Tibial nerve (tissue), 4 donors: ENCODE measurements at regions not wholly inside any gene's neighbourhood (a gene's known extent, or its start where the extent isn't known, plus 50 kb on each side); places are given as distances from the start of the nearest gene placed in this dataset.

Experiments used
- DNase-seq, 2 donors: peaks; one replicate each; pipeline ENCODE4 v3.0.0-alpha.2; 2019; ENCODE audit warnings: low spot score in 2 of 2
- H3K27ac ChIP-seq, 4 donors: fragments of 200-600 bp; sonication (generic) in 3 of 4; one replicate each; pipeline ENCODE4 v1.5.1; 2017 to 2019; ENCODE audit warnings: mild to moderate bottlenecking in 1 of 4
- H3K27me3 ChIP-seq, 2 donors: fragments of 200-600 bp; sonication (generic) in 1 of 2; one replicate each; pipeline versions ENCODE4 v1.5.1 to v1.6.0; 2017 to 2019
- H3K36me3 ChIP-seq, 3 donors: fragments of 200-600 bp; sonication (generic); one replicate each; pipeline ENCODE4 v1.5.1; 2018 to 2019
- H3K4me1 ChIP-seq, 4 donors: fragments of 200-600 bp; sonication (generic) in 3 of 4; one replicate each; pipeline ENCODE4 v1.5.1; 2017 to 2019
- H3K4me3 ChIP-seq, 4 donors: fragments of 200-600 bp; sonication (generic) in 3 of 4; one replicate each; pipeline ENCODE4 v1.5.1; 2017 to 2019; ENCODE audit warnings: mild to moderate bottlenecking in 1 of 4, moderate library complexity in 1 of 4
- H3K9me3 ChIP-seq, 4 donors: fragments of 200-600 bp; sonication (generic) in 3 of 4; one replicate each; pipeline ENCODE4 v1.5.1; 2017 to 2019
- EP300 ChIP-seq, 2 donors: sonication (generic); formaldehyde crosslinking; IDR thresholded peaks; one replicate each; pipeline ENCODE4 v1.6.1; 2017; ENCODE audit warnings: antibody characterized with exemption in 2 of 2, mild to moderate bottlenecking in 1 of 2
- POLR2A ChIP-seq, 2 donors: fragments of 450-650 bp; IDR thresholded peaks; one replicate each; pipeline ENCODE4 v1.6.1; 2017; ENCODE audit warnings: antibody characterized with exemption in 2 of 2, mild to moderate bottlenecking in 2 of 2, moderate library complexity in 2 of 2
- WGBS, 2 donors: methylation state at CpG; one replicate each; pipeline ENCODE4 v1.1.5; 2018; 5-methylcytosine and 5-hydroxymethylcytosine counted together
- TF ChIP-seq, protein P1 (sequence below), 5 experiments: fragments of 200-600 bp in 3 of 5; fragments of 450-650 bp in 2 of 5; sonication (generic) in 3 of 5; IDR thresholded peaks; one replicate each; pipeline ENCODE4 v1.5.1; 2016 to 2019; ENCODE audit warnings: antibody characterized with exemption in 5 of 5, mild to moderate bottlenecking in 3 of 5, moderate library complexity in 2 of 5

DNA sequence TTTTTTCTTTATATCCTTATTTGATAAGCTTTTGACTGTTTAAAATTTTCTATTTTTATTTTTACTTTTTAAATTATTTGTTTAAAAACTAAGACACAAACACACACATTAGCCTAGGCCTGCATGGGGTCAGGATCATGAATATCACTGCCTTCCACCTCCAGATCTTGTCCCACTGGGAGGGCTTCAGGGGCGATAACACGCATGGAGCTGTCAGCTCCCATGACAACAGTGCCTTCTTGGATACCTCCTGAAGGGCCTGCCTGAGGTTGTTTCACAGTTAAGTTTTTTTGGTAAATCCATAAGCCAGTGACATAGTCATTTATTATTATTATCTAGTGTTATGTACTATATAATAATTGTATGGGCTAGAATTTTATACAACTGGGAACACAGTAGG lies 85.4 kb upstream of the FAT1 start:
- no peak for DNase-seq
- WGBS, 2 donors: 78 to 89% methylated on average over 2 of the region's 2 CpGs
- H3K27me3 ChIP-seq: no peaks in the 10 kb centered on the region
- no peak overlapping the region for H3K4me3 ChIP-seq
- H3K9me3 ChIP-seq: peaks cover 0 to 9% (median 0%) of the 10 kb centered on the region in 4 donors
- no peak overlapping the region for H3K27ac ChIP-seq
- H3K36me3 ChIP-seq: no peaks in the 10 kb centered on the region
- TF ChIP-seq, protein P1, sequence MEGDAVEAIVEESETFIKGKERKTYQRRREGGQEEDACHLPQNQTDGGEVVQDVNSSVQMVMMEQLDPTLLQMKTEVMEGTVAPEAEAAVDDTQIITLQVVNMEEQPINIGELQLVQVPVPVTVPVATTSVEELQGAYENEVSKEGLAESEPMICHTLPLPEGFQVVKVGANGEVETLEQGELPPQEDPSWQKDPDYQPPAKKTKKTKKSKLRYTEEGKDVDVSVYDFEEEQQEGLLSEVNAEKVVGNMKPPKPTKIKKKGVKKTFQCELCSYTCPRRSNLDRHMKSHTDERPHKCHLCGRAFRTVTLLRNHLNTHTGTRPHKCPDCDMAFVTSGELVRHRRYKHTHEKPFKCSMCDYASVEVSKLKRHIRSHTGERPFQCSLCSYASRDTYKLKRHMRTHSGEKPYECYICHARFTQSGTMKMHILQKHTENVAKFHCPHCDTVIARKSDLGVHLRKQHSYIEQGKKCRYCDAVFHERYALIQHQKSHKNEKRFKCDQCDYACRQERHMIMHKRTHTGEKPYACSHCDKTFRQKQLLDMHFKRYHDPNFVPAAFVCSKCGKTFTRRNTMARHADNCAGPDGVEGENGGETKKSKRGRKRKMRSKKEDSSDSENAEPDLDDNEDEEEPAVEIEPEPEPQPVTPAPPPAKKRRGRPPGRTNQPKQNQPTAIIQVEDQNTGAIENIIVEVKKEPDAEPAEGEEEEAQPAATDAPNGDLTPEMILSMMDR (IDR thresholded peaks at IDR 0.05): no peak
- TF ChIP-seq POLR2A (IDR thresholded peaks at IDR 0.05) (no peak), EP300 (IDR thresholded peaks at IDR 0.05) (no peak)
- H3K4me1 ChIP-seq: no peaks in the 10 kb centered on the region

DNA sequence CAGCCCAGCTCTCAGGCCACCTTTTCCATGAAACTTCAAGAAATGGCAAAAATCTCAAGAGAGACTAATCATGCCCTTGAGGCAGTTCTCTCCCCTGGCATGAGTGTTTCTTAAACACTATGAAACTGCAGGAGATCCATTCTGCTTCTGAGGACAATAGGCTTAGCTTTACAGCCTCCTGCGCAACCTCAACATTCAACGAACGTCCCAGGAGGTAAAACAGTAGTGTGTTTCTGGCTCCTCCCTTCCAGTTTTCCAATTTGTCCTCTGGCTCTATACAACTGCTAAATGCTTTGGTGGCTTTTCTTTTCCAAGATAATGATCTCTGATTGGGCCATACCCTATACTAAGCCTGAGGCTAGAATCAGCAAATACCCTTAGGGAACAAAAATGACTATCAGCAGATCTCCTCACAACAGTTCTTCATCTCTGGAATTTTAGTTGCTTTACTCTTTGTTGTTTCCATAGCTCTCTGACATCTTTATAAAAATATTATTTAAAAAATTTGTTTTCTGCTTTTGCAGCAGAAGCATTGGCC lies 87.0 kb upstream of the FAT1 start:
- H3K27me3 ChIP-seq: no peaks in the 10 kb centered on the region
- H3K4me1 ChIP-seq: no peaks in the 10 kb centered on the region
- no peak overlapping the region for H3K4me3 ChIP-seq
- DNase-seq: no peak
- H3K9me3 ChIP-seq: peaks cover 0 to 9% (median 0%) of the 10 kb centered on the region in 4 donors
- TF ChIP-seq, protein P1 (IDR thresholded peaks at IDR 0.05): no peak
- no peak for TF ChIP-seq POLR2A (IDR thresholded peaks at IDR 0.05)
- no peak for TF ChIP-seq EP300 (IDR thresholded peaks at IDR 0.05)
- 60 to 74% methylated on average over 3 of the region's 3 CpGs for WGBS, 2 donors
- H3K27ac ChIP-seq: no peak overlapping the region
- H3K36me3 ChIP-seq: no peaks in the 10 kb centered on the region

DNA sequence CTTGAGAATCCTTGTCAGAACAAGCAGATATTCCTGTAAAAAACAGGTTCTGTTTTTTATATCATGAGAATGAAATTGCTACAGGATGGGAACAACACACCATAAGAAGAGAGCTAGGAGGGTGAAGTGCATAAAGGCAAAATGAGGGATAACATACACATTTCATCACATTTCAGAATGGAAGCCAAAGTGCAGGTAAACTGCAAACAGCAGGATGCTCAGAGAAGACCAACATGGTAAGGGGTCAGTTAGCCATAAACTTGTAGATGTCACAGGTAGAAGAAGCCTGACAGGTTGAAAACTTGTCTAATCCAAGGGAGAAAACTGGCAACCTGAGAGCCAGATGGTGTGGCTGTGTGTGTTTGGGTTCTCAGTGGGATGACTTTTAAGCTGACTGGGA lies 88.9 kb upstream of the FAT1 start:
- TF ChIP-seq, protein P1 (IDR thresholded peaks at IDR 0.05): no peak
- no peak for TF ChIP-seq EP300 (IDR thresholded peaks at IDR 0.05)
- TF ChIP-seq POLR2A (IDR thresholded peaks at IDR 0.05): no peak
- Histone ChIP-seq H3K27me3 (no peaks in the 10 kb centered on the region), H3K9me3 (peaks cover 0 to 9% (median 0%) of the 10 kb centered on the region in 4 donors), H3K36me3 (no peaks in the 10 kb centered on the region), H3K4me3 (no peak overlapping the region), H3K4me1 (no peaks in the 10 kb centered on the region), H3K27ac (no peak overlapping the region)
- no peak for DNase-seq

DNA sequence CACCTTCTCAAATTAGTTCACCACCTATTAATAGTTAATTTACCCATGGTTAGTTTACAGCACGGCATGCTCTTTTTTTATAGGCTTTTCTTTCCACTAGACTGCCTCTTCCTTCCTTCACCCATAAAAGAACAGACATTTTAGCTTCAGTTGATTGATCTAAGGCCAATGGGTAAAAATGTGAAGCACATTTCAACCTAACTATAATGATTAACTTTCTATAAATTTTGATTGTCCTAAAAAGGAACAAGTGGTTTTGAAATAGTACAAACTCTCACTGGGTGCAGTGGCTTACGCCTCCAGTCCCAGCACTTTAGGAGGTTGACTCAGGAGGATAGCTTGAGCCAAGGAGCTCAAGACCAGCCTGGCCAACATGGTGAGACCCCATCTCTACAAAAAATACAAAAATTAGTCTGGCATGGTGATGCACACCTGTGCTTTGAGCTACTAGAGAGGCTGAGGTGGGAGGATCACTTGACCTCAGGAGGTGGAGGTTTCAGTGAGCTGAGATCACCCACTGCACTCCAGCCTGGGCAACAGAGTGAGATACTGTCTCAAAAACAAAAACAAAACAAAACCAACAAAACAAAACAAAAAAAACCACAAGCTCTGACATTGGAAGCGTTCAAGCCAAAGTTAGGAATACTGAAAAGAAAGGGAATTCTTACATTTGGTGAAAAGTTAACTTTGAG lies 89.9 kb upstream of the FAT1 start:
- no peak for TF ChIP-seq POLR2A (IDR thresholded peaks at IDR 0.05)
- H3K36me3 ChIP-seq: no peaks in the 10 kb centered on the region
- H3K9me3 ChIP-seq: peaks cover 0 to 9% (median 0%) of the 10 kb centered on the region in 4 donors
- H3K4me1 ChIP-seq: no peaks in the 10 kb centered on the region
- H3K4me3 ChIP-seq: no peak overlapping the region
- no peaks in the 10 kb centered on the region for H3K27me3 ChIP-seq
- DNase-seq: no peak
- H3K27ac ChIP-seq: no peak overlapping the region
- WGBS, 2 donors: 76 to 78% methylated on average over 3 of the region's 3 CpGs

DNA sequence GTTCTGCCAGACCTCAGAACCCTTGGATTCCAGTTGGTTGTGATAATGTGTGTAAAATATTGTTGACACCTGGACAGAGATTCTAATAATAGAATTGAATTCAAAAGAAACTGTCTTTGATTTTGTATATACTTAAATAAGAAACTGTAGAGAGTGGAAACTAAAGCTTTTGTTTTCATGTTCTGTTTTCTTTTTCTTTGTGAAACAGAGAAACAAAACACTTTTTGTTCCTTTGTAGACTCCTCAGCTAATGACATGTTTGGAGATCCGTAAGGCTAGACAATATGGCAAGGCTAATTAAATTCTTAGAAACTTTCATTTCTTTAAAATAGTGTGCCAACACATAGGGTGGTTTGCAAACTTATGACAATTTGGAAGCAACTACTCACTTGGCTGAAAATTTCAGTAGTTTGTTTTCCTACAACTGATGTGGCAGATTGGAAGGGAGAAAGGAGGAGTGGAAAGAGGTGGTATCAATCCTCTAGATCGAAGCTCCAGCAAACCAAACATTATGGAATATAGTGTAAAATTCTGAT lies 90.9 kb upstream of the FAT1 start:
- WGBS, 2 donors: 36 to 45% methylated on average over 2 of the region's 2 CpGs
- Histone ChIP-seq H3K36me3 (no peaks in the 10 kb centered on the region), H3K9me3 (peaks cover 0 to 9% (median 0%) of the 10 kb centered on the region in 4 donors), H3K4me3 (no peak overlapping the region), H3K27me3 (no peaks in the 10 kb centered on the region), H3K27ac (no peak overlapping the region), H3K4me1 (no peaks in the 10 kb centered on the region)
- no peak for DNase-seq
- TF ChIP-seq, protein P1 (IDR thresholded peaks at IDR 0.05): no peak
- TF ChIP-seq EP300 (IDR thresholded peaks at IDR 0.05) (no peak), POLR2A (IDR thresholded peaks at IDR 0.05) (no peak)
